SU-DHL-6 (cell line): ENCODE measurements at regions not wholly inside any gene's neighbourhood (a gene's known extent, or its start where the extent isn't known, plus 50 kb on each side); places are given as distances from the start of the nearest gene placed in this dataset.

ENCODE experiments used
- H2AFZ ChIP-seq: fragments of 200-600 bp; sonication (generic); 2 replicates; pipeline ENCODE4 v1.6.1; 2014; ENCODE audit warnings: low read depth, mild to moderate bottlenecking, moderate library complexity, mixed read lengths, antibody characterized with exemption, low read length; ENCODE audit not compliant: severe bottlenecking
- H3F3A ChIP-seq: fragments of 200-600 bp; shearing (Covaris generic); 2 replicates; pipeline ENCODE4 v1.6.0; 2016; ENCODE audit warnings: antibody characterized with exemption, mild to moderate bottlenecking; ENCODE audit not compliant: insufficient read depth
- H3K27ac ChIP-seq: fragments of 200-600 bp; sonication (generic); 2 replicates; pipeline ENCODE4 v1.5.1; 2016; ENCODE audit warnings: low read depth, mild to moderate bottlenecking, low read length, moderate library complexity, mixed read lengths
- H3K27me3 ChIP-seq: fragments of 200-600 bp; sonication (generic), shearing (Covaris generic); 2 replicates; pipeline ENCODE4 v1.6.0; 2014; ENCODE audit warnings: mild to moderate bottlenecking, low read length
- H3K36me3 ChIP-seq: fragments of 200-600 bp; sonication (generic); 2 replicates; pipeline ENCODE4 v1.6.1; 2014; ENCODE audit warnings: mild to moderate bottlenecking, low read length, mixed read lengths
- H3K4me2 ChIP-seq: fragments of 300-600, 200-600 bp; shearing (Covaris generic), sonication (generic); 2 replicates; pipeline ENCODE4 v1.6.0; 2014; ENCODE audit warnings: low read length, low read depth, mild to moderate bottlenecking; ENCODE audit not compliant: poor library complexity, severe bottlenecking
- H3K4me3 ChIP-seq: fragments of 200-600 bp; sonication (generic); 2 replicates; pipeline ENCODE4 v1.5.1; 2014; ENCODE audit warnings: antibody characterized with exemption, low read length, mild to moderate bottlenecking, mixed read lengths; ENCODE audit not compliant: insufficient read depth, poor library complexity, severe bottlenecking
- H3K79me2 ChIP-seq: fragments of 200-600 bp; sonication (generic); 2 replicates; pipeline ENCODE4 v1.6.1; 2014; ENCODE audit warnings: mild to moderate bottlenecking, low read length, moderate library complexity; ENCODE audit not compliant: insufficient read depth
- H3K9ac ChIP-seq: fragments of 200-600 bp; sonication (generic); 2 replicates; pipeline ENCODE4 v1.7.0; 2014; ENCODE audit warnings: mild to moderate bottlenecking, low read length
- H3K9me2 ChIP-seq: fragments of 200-600 bp; sonication (generic); replicated peaks from 2 replicates; pipeline ENCODE4 v1.6.1; 2014; ENCODE audit warnings: low read length; ENCODE audit not compliant: insufficient read depth
- H3K9me3 ChIP-seq: fragments of 200-600 bp; sonication (generic); 2 replicates; pipeline ENCODE4 v1.6.1; 2014; ENCODE audit warnings: low read length, mixed read lengths; ENCODE audit not compliant: insufficient read depth
- H4K20me1 ChIP-seq: fragments of 200-600 bp; sonication (generic); 2 replicates; pipeline ENCODE4 v1.6.1; 2014; ENCODE audit warnings: low read depth, mild to moderate bottlenecking, antibody characterized with exemption, low read length, moderate library complexity, mixed read lengths
- CTCF ChIP-seq: fragments of 200-600 bp; sonication (generic); IDR thresholded peaks from one replicate; pipeline ENCODE4 v1.5.1; 2017; ENCODE audit warnings: antibody characterized with exemption, mild to moderate bottlenecking, low read length, moderate library complexity; ENCODE audit not compliant: insufficient read depth, poor library complexity, severe bottlenecking
- EZH2phosphoT487 ChIP-seq: fragments of 200-600 bp; sonication (generic), shearing (Covaris generic); conservative IDR thresholded peaks from 2 replicates; pipeline ENCODE4 v1.6.1; 2018; ENCODE audit warnings: mild to moderate bottlenecking, antibody characterized with exemption, low read length, moderate library complexity, mixed read lengths

- Histone ChIP-seq H3K9me3 (no peaks in the 10 kb centered on the region), H3K27ac (no peak overlapping the region), H2AFZ (no peak overlapping the region), H3K4me2 (no peak overlapping the region), H3K4me3 (no peak overlapping the region), H3K9ac (no peak overlapping the region), H4K20me1 (no peaks in the 10 kb centered on the region), H3K9me2 (no peaks in the 10 kb centered on the region), H3K27me3 (no peaks in the 10 kb centered on the region), H3K79me2 (no peaks in the 10 kb centered on the region), H3F3A (no peaks in the 10 kb centered on the region), H3K36me3 (no peaks in the 10 kb centered on the region)
- no peak for TF ChIP-seq EZH2phosphoT487
- no peak for TF ChIP-seq CTCF
Observed at GRCh38 chr20:54820392-54820791, 345.0 kb downstream of the DOK5 start.

- Histone ChIP-seq H3K4me2 (no peak overlapping the region), H2AFZ (no peak overlapping the region), H3K9me2 (no peaks in the 10 kb centered on the region), H4K20me1 (no peaks in the 10 kb centered on the region), H3K79me2 (no peaks in the 10 kb centered on the region), H3K27ac (no peak overlapping the region), H3K9ac (no peak overlapping the region), H3K36me3 (no peaks in the 10 kb centered on the region), H3F3A (no peaks in the 10 kb centered on the region), H3K27me3 (no peaks in the 10 kb centered on the region), H3K9me3 (no peaks in the 10 kb centered on the region), H3K4me3 (no peak overlapping the region)
- no peak for TF ChIP-seq CTCF
- no peak for TF ChIP-seq EZH2phosphoT487
Observed at GRCh38 chr20:54806462-54806861, 331.1 kb downstream of the DOK5 start.

- TF ChIP-seq EZH2phosphoT487 (no peak), CTCF (no peak)
- no peaks in the 10 kb centered on the region for H3K27me3 ChIP-seq
- H3K9ac ChIP-seq: no peak overlapping the region
- H3K4me2 ChIP-seq: no peak overlapping the region
- H3K36me3 ChIP-seq: no peaks in the 10 kb centered on the region
- H3F3A ChIP-seq: no peaks in the 10 kb centered on the region
- no peak overlapping the region for H3K27ac ChIP-seq
- H2AFZ ChIP-seq: no peak overlapping the region
- H3K79me2 ChIP-seq: no peaks in the 10 kb centered on the region
- no peaks in the 10 kb centered on the region for H4K20me1 ChIP-seq
- H3K4me3 ChIP-seq: no peak overlapping the region
- no peaks in the 10 kb centered on the region for H3K9me3 ChIP-seq
- no peaks in the 10 kb centered on the region for H3K9me2 ChIP-seq
Observed at GRCh38 chr20:54794874-54795273, 319.5 kb downstream of the DOK5 start.
